GM19324 (cell line): ENCODE measurements at regions not wholly inside any gene's neighbourhood (a gene's known extent, or its start where the extent isn't known, plus 50 kb on each side); places are given as distances from the start of the nearest gene placed in this dataset.
"Not testable (repeated sequence)": the region's sequence is repeated elsewhere in the genome, so short reads cannot be mapped to it uniquely, and the experiment has no call there.

Experiments used
- ATAC-seq: cut with Tn5 transposase; IDR thresholded peaks from one replicate; pipeline ENCODE4 v1.9.1; 2021; ENCODE audit warnings: mild to moderate bottlenecking, moderate library complexity; ENCODE audit not compliant: unreplicated experiment, low FRiP score

GRCh38 chr6:2611092-2611491 lies 139.6 kb downstream of the MYLK4 start:
- ATAC-seq, result no peak

- no peak for ATAC-seq
Measured at GRCh38 chr6:2608503-2608902, 142.2 kb downstream of the MYLK4 start.

DNA sequence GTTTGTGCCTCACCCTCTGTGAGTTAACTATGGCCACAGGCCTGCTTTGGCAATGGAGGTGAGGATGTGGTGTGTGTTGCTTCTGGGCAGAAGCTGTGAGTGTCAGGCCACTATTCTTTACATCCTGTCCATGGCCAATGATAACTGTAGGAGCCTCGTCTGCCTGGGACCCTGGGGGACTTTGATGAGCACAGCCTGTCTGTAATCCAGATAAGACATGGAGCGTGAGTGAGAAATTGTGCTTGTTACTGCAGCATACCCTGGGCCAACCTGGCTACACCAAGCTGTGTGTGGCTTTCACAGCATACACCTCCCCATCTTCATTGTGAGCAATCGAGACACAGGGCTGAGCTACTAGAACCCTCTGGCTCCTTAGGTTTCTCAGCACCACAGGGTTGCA lies 150.4 kb downstream of the MYLK4 start:
- no peak for ATAC-seq

GRCh38 chr6:2599817-2600216 lies 150.9 kb downstream of the MYLK4 start:
- no peak for ATAC-seq

DNA sequence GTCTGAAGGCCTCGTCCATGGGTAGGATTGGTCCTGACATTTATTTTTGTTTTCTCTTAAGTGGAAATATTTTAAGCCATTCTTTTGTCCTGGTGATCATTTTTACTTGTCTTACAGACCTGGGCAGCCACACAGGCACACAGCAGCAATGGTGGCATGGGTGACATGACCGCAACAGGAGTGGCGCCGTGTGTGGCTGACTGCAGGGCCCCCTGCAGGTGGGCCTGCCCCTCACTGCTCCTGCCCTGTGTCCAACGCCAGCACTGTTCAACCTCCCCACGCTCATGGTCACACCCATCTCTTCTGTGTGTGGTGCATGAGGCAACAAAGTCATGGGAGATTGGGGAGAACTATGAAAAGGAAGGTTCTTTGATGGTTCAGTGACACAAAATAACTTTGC lies 151.9 kb downstream of the MYLK4 start:
- ATAC-seq, result no peak

- no peak for ATAC-seq
Measured at GRCh38 chr6:2597991-2598390, 152.7 kb downstream of the MYLK4 start.

DNA sequence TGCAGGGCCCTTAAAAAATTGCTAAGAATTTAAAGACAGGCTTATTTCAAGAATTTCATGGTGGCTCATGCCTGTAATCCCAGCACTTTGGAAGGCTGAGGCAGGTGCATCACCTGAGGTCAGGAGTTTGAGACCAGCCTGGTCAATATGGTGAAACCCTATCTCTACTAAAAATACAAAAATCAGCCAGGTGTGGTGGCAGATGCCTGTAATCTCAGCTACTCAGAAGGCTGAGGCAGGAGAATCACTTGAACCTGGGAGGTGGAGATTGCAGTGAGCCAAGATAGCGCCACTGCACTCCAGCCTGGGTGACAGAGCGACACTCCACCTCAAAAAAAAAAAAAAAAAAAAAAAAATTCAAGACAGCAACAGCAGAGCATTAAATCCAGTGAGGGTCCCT lies 153.3 kb downstream of the MYLK4 start:
- not testable (repeated sequence) for ATAC-seq

DNA sequence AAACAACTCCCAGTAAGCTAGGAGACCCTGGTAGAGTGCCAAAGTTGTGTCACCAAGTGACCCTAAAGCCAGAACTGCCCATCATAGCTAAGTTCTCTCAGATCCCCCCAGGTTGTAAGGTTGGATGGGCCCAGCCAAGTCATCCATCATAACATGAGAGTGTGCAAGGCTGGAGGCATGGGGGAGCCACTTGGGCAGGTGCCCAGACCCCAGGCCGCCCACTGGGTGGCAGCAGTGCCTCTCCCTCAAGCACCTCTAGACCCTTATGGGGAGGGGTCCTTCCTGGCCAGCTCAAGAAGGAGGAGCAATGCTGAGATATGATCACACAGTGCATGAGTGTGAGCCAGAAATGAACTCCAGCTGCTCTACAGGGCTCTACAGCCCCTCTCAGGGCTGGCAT lies 154.5 kb downstream of the MYLK4 start:
- no peak for ATAC-seq

GRCh38 chr6:2594868-2595267 lies 155.9 kb downstream of the MYLK4 start:
- no peak for ATAC-seq

GRCh38 chr6:2593167-2593566 lies 157.6 kb downstream of the MYLK4 start:
- no peak for ATAC-seq

GRCh38 chr6:2589171-2589661 lies 161.5 kb downstream of the MYLK4 start:
- ATAC-seq, result no peak

GRCh38 chr6:2583459-2583858 lies 167.3 kb downstream of the MYLK4 start:
- no peak for ATAC-seq

DNA sequence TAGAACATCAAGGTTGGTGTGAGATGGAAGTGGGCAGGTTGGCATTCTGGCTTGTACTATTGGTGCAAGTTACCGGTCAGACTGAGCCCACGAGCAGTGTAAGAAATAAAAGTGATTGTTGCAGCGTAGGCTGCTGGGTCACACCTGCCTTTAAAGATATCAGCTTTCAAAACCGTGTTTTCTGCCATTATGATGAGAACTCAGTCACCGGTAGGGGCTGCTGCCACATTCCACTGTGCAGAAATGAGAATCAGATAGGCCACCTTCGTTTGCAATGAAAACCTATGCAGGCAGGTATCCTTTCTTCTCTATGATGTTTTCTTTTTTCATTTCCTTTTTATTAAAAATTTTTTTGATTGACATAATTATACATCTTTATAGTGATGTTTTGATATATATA lies 168.5 kb downstream of the MYLK4 start:
- no peak for ATAC-seq

- no peak for ATAC-seq
Measured at GRCh38 chr6:2581611-2582010, 169.1 kb downstream of the MYLK4 start.

GRCh38 chr6:2581011-2581410 lies 169.7 kb downstream of the MYLK4 start:
- no peak for ATAC-seq

DNA sequence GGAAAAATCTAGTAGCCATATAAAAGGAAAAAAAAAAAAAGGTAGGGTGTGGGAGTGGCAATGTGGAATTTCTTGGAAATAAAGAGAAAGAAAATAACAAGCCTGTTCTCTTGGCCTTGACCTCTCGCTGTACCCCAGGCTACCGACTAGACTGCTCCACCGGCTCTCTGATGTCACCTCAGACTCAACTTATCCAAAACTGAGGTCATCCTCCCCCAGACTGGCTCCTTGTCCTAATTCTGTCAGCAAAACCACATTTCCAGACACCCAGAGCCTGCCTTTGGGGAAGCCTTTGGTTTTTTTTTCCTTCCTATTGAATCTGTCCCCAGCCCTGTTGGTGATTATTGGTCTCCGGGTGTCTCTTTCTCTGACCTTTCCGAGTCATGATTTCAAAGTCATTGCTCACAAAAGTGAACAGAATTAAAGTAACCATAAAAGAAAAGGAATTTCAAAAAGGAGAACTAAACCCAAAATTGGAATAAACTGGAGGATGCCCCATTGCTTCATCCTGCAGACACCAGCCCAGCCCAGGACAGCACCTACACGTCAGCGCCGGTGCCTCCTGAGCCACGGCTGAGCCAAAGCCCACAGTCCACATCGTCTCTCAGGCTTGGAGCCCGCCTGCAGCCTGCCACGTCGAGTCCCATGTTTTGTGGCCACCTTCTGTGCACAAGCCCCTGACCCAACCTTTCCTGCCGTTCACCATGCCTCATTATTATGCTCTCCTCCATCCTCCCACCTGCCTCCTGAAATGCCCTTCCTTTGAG lies 170.7 kb downstream of the MYLK4 start:
- ATAC-seq, result no peak

GRCh38 chr6:2579241-2579761 lies 171.4 kb downstream of the MYLK4 start:
- no peak for ATAC-seq

DNA sequence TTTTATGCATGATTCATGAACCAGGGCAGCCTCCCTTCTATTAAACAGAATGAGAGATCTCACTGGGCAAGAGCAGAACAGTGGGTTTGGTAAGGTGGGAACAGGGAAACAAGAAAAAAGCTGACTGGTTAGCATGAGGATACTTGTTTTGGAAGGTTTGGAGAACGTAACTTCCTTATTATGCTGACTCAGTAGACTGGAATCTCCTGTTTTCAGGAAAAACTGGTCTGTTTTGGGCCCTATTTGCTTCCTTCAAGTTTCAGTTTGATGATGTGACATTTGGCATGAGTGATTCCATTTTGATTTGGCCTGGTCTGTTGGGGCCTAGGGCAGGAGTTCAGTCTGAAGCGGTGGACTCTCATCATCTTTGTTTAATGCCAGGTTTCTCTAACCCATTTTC lies 172.0 kb downstream of the MYLK4 start:
- ATAC-seq, result no peak

DNA sequence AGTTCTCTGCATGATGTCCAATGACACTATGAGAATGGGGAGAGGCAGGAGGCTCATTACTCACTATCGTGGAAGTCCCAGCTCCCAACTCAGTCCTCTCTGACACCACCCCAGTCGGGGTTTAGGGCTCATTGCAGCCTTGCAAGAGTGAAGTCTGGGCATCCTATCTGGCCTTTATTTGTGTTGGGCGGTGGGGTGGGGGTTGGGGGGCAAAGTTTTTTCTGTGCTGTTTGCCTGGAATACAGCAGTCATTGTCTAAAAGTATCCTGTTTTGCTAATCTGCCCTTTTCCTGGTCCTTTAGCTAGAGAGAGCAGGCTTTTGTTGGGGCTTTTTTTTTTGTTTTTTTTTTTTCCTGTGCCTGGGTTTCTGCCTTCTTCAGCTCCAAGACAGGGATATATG lies 174.2 kb downstream of the MYLK4 start:
- ATAC-seq, result no peak

DNA sequence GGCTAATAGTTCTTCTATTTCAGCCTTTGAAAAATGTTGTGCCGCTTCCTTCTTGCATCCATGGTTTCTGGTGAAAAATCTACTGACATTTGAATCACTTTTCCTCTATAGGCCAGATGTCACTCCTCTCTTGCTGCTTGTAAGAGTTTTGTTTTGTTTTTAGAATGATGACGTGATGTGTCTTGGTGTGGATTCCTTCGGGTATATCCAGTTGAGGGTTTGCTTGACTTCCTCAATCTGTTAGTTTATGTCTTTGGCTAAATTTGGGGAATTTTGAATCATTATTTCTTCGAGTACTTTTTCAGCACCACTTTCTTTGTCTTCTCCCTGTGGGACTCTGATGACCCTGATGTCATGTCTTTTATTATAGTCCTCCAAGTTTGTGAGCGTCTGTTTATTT lies 175.5 kb downstream of the MYLK4 start:
- ATAC-seq, result no peak

DNA sequence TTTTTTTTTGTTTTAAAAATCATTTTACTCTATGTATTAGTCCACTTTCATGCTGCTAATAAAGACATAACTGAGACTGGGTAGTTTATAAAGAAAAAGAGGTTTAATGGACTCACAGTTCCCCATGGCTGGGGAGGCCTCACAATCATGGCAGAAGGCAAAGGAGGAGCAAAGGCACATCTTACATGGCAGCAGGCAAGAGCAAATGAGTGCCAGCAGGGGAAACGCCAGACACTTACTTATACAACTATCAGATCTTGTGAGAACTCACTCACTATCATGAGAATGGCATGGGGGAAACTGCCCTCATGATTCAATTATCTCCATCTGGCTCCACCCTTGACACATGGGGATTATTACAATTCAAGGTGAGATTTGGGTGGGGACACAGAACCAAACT lies 181.3 kb downstream of the MYLK4 start:
- not testable (repeated sequence) for ATAC-seq

GRCh38 chr6:2566048-2566447 lies 184.7 kb downstream of the MYLK4 start:
- ATAC-seq, result no peak
